ENCODE measurements at regions not wholly inside any gene's neighbourhood (a gene's known extent, or its start where the extent isn't known, plus 50 kb on each side); places are given as distances from the start of the nearest gene placed in this dataset.
A peak's percentile ranks its signal among the peaks of the same experiment; 100 is the strongest.

- no peak for DNase-seq
Measured at GRCh38 chr14:65937079-65937959, 524.8 kb downstream of the FUT8 start.

- no peak for DNase-seq
Measured at GRCh38 chr14:65937960-65938316, 525.4 kb downstream of the FUT8 start.

- no peak for DNase-seq
Measured at GRCh38 chr14:65938738-65939137, 526.2 kb downstream of the FUT8 start.

GRCh38 chr14:65939184-65939583, 526.7 kb downstream of the FUT8 start:
- DNase-seq: no peak

GRCh38 chr14:65940056-65940735, 527.7 kb downstream of the FUT8 start:
- DNase-seq: peak; percentile 37

GRCh38 chr14:65941091-65941490, 528.6 kb downstream of the FUT8 start:
- DNase-seq: no peak

- DNase-seq: no peak
Measured at GRCh38 chr14:65943150-65943549, 530.6 kb downstream of the FUT8 start.

- DNase-seq: no peak
Measured at GRCh38 chr14:65943916-65944410, 531.4 kb downstream of the FUT8 start.

GRCh38 chr14:65945327-65945726, 532.8 kb downstream of the FUT8 start:
- no peak for DNase-seq

- DNase-seq: no peak
Measured at GRCh38 chr14:65946494-65946893, 534.0 kb downstream of the FUT8 start.

GRCh38 chr14:65948302-65948701, 535.8 kb downstream of the FUT8 start:
- DNase-seq: no peak

- no peak for DNase-seq
Measured at GRCh38 chr14:65949711-65950516, 536.3 kb upstream of the CCDC196 start.

GRCh38 chr14:65954942-65955341, 531.2 kb upstream of the CCDC196 start:
- DNase-seq: no peak

GRCh38 chr14:65957631-65958205, 528.5 kb upstream of the CCDC196 start:
- DNase-seq: no peak

GRCh38 chr14:65958664-65959562, 527.3 kb upstream of the CCDC196 start:
- peak; percentile 16 for DNase-seq

GRCh38 chr14:65959563-65960024, 526.6 kb upstream of the CCDC196 start:
- peak; percentile 28 for DNase-seq

- DNase-seq: no peak
Measured at GRCh38 chr14:65961004-65961403, 525.2 kb upstream of the CCDC196 start.

- no peak for DNase-seq
Measured at GRCh38 chr14:65962952-65963351, 523.2 kb upstream of the CCDC196 start.

- no peak for DNase-seq
Measured at GRCh38 chr14:65964366-65964765, 521.8 kb upstream of the CCDC196 start.

GRCh38 chr14:65966188-65966587, 520.0 kb upstream of the CCDC196 start:
- no peak for DNase-seq

- DNase-seq: no peak
Measured at GRCh38 chr14:65972346-65972870, 513.8 kb upstream of the CCDC196 start.
